Uterus (tissue), 3 donors: ENCODE measurements at regions not wholly inside any gene's neighbourhood (a gene's known extent, or its start where the extent isn't known, plus 50 kb on each side); places are given as distances from the start of the nearest gene placed in this dataset.

Source experiments
- DNase-seq, 2 donors: peaks; one replicate each; pipeline ENCODE4 v3.0.0-alpha.2; 2019 to 2020
- H3K27ac ChIP-seq, 2 donors: fragments of 200-600 bp; sonication (generic); 1 replicate in 1 of 2; 2 replicates in 1 of 2; pipeline ENCODE4 v1.5.1; 2016 to 2018
- H3K27me3 ChIP-seq, 2 donors: fragments of 200-600 bp; sonication (generic); one replicate each; pipeline ENCODE4 v1.5.1; 2018 to 2019; ENCODE audit warnings: control low read depth in 1 of 2
- H3K36me3 ChIP-seq, 2 donors: fragments of 200-600 bp; sonication (generic); one replicate each; pipeline ENCODE4 v1.5.1; 2019; ENCODE audit warnings: control low read depth in 1 of 2
- H3K4me1 ChIP-seq, 2 donors: fragments of 200-600 bp; sonication (generic); one replicate each; pipeline ENCODE4 v1.5.1; 2018 to 2019; ENCODE audit warnings: control low read depth in 1 of 2
- H3K4me3 ChIP-seq, 2 donors: fragments of 200-600 bp; sonication (generic); 1 replicate in 1 of 2; 2 replicates in 1 of 2; pipeline ENCODE4 v1.5.1; 2018 to 2019; ENCODE audit warnings: mild to moderate bottlenecking in 1 of 2
- H3K9me3 ChIP-seq, 2 donors: fragments of 200-600 bp; sonication (generic); one replicate each; pipeline ENCODE4 v1.5.1; 2019; ENCODE audit warnings: control low read depth in 1 of 2
- CTCF ChIP-seq, 4 experiments: fragments of 200-600 bp in 2 of 4; fragments of 450-650 bp in 2 of 4; sonication (generic) in 2 of 4; IDR thresholded peaks; one replicate each; pipeline ENCODE4 v1.5.1; 2016 to 2019; ENCODE audit warnings: antibody characterized with exemption in 4 of 4, mild to moderate bottlenecking in 2 of 4, moderate library complexity in 1 of 4
- POLR2A ChIP-seq, 2 donors: fragments of 450-650 bp; IDR thresholded peaks; one replicate each; pipeline ENCODE4 v1.6.1; 2016; ENCODE audit warnings: antibody characterized with exemption in 2 of 2, mild to moderate bottlenecking in 1 of 2, moderate library complexity in 1 of 2
- intact Hi-C: fragments of 100-400 bp; cut with DNase I; formaldehyde crosslinking; loops from one replicate; pipeline ENCODE4 v1.15.1; 2023; ENCODE audit warnings: low total_unique reads
- donor health status: DM: yes; HTN: yes; CAD: no.

GRCh38 chr1:238104752-238105151, 214.0 kb upstream of the ZP4 start:
- no peak for TF ChIP-seq CTCF (IDR thresholded peaks at IDR 0.05)
- no peak for TF ChIP-seq POLR2A (IDR thresholded peaks at IDR 0.05)
- Histone ChIP-seq H3K27me3 (no peaks in the 10 kb centered on the region), H3K9me3 (no peaks in the 10 kb centered on the region), H3K4me1 (no peaks in the 10 kb centered on the region), H3K36me3 (no peaks in the 10 kb centered on the region), H3K4me3 (no peak overlapping the region), H3K27ac (no peak overlapping the region)
- no peak for DNase-seq
- intact Hi-C loops, result no loop called here

GRCh38 chr1:238101923-238102322, 211.2 kb upstream of the ZP4 start:
- TF ChIP-seq POLR2A (IDR thresholded peaks at IDR 0.05) (no peak), CTCF (IDR thresholded peaks at IDR 0.05) (no peak)
- H3K9me3 ChIP-seq, result no peaks in the 10 kb centered on the region
- no peaks in the 10 kb centered on the region for H3K4me1 ChIP-seq
- intact Hi-C loops, result no loop called here
- no peak overlapping the region for H3K27ac ChIP-seq
- no peak overlapping the region for H3K4me3 ChIP-seq
- no peak for DNase-seq
- H3K27me3 ChIP-seq, result no peaks in the 10 kb centered on the region
- H3K36me3 ChIP-seq, result no peaks in the 10 kb centered on the region

GRCh38 chr1:238099871-238100270, 209.1 kb upstream of the ZP4 start:
- no peak for TF ChIP-seq CTCF (IDR thresholded peaks at IDR 0.05)
- no peak for TF ChIP-seq POLR2A (IDR thresholded peaks at IDR 0.05)
- no peak overlapping the region for H3K27ac ChIP-seq
- no peak for DNase-seq
- no peak overlapping the region for H3K4me3 ChIP-seq
- H3K36me3 ChIP-seq, result no peaks in the 10 kb centered on the region
- no peaks in the 10 kb centered on the region for H3K27me3 ChIP-seq
- no peaks in the 10 kb centered on the region for H3K9me3 ChIP-seq
- intact Hi-C loops, result no loop called here
- no peaks in the 10 kb centered on the region for H3K4me1 ChIP-seq

- H3K4me3 ChIP-seq, result no peak overlapping the region
- no peak for TF ChIP-seq CTCF (IDR thresholded peaks at IDR 0.05)
- TF ChIP-seq POLR2A (IDR thresholded peaks at IDR 0.05), result no peak
- no peak overlapping the region for H3K27ac ChIP-seq
- intact Hi-C loops, result no loop called here
- no peaks in the 10 kb centered on the region for H3K4me1 ChIP-seq
- no peaks in the 10 kb centered on the region for H3K9me3 ChIP-seq
- no peaks in the 10 kb centered on the region for H3K36me3 ChIP-seq
- no peaks in the 10 kb centered on the region for H3K27me3 ChIP-seq
- no peak for DNase-seq
These were observed 198.9 kb upstream of the ZP4 start for GRCh38 chr1:238089615-238090014.

GRCh38 chr1:238088560-238089290, 198.0 kb upstream of the ZP4 start:
- H3K4me1 ChIP-seq, result no peaks in the 10 kb centered on the region
- no peak overlapping the region for H3K27ac ChIP-seq
- intact Hi-C loops, result no loop called here
- no peaks in the 10 kb centered on the region for H3K27me3 ChIP-seq
- no peaks in the 10 kb centered on the region for H3K36me3 ChIP-seq
- DNase-seq, result no peak
- no peak for TF ChIP-seq CTCF (IDR thresholded peaks at IDR 0.05)
- TF ChIP-seq POLR2A (IDR thresholded peaks at IDR 0.05), result no peak
- H3K4me3 ChIP-seq, result no peak overlapping the region
- no peaks in the 10 kb centered on the region for H3K9me3 ChIP-seq
